K562 (cell line): ENCODE measurements at regions not wholly inside any gene's neighbourhood (a gene's known extent, or its start where the extent isn't known, plus 50 kb on each side); places are given as distances from the start of the nearest gene placed in this dataset.

Experiments
- CBX5 ChIP-seq: IDR thresholded peaks from 2 replicates; pipeline ENCODE4 v1.6.1; 2014; ENCODE audit warnings: low read depth, borderline replicate concordance
- CCAR2 ChIP-seq: fragments of 200-400 bp; formaldehyde crosslinking; IDR thresholded peaks from 2 replicates; pipeline ENCODE4 v1.6.1; 2017; ENCODE audit warnings: mild to moderate bottlenecking, low read depth, low read length
- CTCF ChIP-seq, 3 experiments: IDR thresholded peaks in 2 of 3; conservative IDR thresholded peaks in 1 of 3; 2 replicates each; pipeline ENCODE4 v1.5.1; 2011 to 2012; ENCODE audit warnings: low read length in 3 of 3, mild to moderate bottlenecking in 3 of 3, control low read depth in 2 of 3, improper control_type of control experiment in 1 of 3, inconsistent platforms in 1 of 3, low read depth in 1 of 3, mixed read lengths in 1 of 3, moderate library complexity in 1 of 3; ENCODE audit not compliant: insufficient read depth in 2 of 3
- EGR1 ChIP-seq: fragments of 450-650 bp; conservative IDR thresholded peaks from 2 replicates; pipeline ENCODE4 v1.6.1; 2017; ENCODE audit warnings: mild to moderate bottlenecking
- HNRNPLL ChIP-seq: fragments of 200-400 bp; formaldehyde crosslinking; IDR thresholded peaks from 2 replicates; pipeline ENCODE4 v1.6.1; 2017; ENCODE audit warnings: low read length, low read depth, mild to moderate bottlenecking; ENCODE audit not compliant: poor library complexity, severe bottlenecking
- NBN ChIP-seq: fragments of 450-650 bp; IDR thresholded peaks from 2 replicates; pipeline ENCODE4 v1.6.1; 2016; ENCODE audit warnings: low read depth, mild to moderate bottlenecking
- OTX1 ChIP-seq: fragments of 450-650 bp; formaldehyde crosslinking; IDR thresholded peaks from 2 replicates; pipeline ENCODE4 v1.4.0; 2022; ENCODE audit warnings: mild to moderate bottlenecking
- PHB ChIP-seq: fragments of 250-450 bp; sonication (Bioruptor Pico); IDR thresholded peaks from 2 replicates; pipeline ENCODE4 v1.5.0; 2021
- SETDB1 ChIP-seq: IDR thresholded peaks from one replicate; pipeline ENCODE4 v1.6.1; 2012; ENCODE audit warnings: low read length, control low read depth, inconsistent platforms
- TCF7 ChIP-seq: sonication (generic); IDR thresholded peaks from 2 replicates; pipeline ENCODE4 v1.6.1; 2016; ENCODE audit warnings: antibody characterized with exemption, borderline replicate concordance
- ZEB2 ChIP-seq: fragments of 450-650 bp; IDR thresholded peaks from 2 replicates; pipeline ENCODE4 v1.6.1; 2016
- TF ChIP-seq, protein P1 (sequence below), 2 experiments: fragments of 450-650 bp; formaldehyde crosslinking in 1 of 2; IDR thresholded peaks; 2 replicates each; pipeline versions ENCODE4 v1.4.0 to v1.6.1; 2014 to 2020; ENCODE audit warnings: mild to moderate bottlenecking in 2 of 2, borderline replicate concordance in 1 of 2, low read depth in 1 of 2

GRCh38 chr20:17819395-17820093 is 119.8 kb downstream of the BANF2 start:
- TF ChIP-seq TCF7 (no peak), HNRNPLL (no peak), CTCF (IDR thresholded peaks at IDR 0.05 in 2 of 3, conservative IDR thresholded peaks at IDR 0.05 in 1 of 3; ENCODE audit: insufficient read depth in 2 of 3, low read depth in 1 of 3, low read length in 3 of 3) (no peak), CCAR2 (no peak), NBN (no peak), OTX1 (CRISPR knock-in tag) (no peak), SETDB1 (no peak), ZEB2 (no peak), PHB (CRISPR knock-in tag) (no peak), EGR1 (no peak), CBX5 (no peak)
- TF ChIP-seq, protein P1, sequence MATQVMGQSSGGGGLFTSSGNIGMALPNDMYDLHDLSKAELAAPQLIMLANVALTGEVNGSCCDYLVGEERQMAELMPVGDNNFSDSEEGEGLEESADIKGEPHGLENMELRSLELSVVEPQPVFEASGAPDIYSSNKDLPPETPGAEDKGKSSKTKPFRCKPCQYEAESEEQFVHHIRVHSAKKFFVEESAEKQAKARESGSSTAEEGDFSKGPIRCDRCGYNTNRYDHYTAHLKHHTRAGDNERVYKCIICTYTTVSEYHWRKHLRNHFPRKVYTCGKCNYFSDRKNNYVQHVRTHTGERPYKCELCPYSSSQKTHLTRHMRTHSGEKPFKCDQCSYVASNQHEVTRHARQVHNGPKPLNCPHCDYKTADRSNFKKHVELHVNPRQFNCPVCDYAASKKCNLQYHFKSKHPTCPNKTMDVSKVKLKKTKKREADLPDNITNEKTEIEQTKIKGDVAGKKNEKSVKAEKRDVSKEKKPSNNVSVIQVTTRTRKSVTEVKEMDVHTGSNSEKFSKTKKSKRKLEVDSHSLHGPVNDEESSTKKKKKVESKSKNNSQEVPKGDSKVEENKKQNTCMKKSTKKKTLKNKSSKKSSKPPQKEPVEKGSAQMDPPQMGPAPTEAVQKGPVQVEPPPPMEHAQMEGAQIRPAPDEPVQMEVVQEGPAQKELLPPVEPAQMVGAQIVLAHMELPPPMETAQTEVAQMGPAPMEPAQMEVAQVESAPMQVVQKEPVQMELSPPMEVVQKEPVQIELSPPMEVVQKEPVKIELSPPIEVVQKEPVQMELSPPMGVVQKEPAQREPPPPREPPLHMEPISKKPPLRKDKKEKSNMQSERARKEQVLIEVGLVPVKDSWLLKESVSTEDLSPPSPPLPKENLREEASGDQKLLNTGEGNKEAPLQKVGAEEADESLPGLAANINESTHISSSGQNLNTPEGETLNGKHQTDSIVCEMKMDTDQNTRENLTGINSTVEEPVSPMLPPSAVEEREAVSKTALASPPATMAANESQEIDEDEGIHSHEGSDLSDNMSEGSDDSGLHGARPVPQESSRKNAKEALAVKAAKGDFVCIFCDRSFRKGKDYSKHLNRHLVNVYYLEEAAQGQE (IDR thresholded peaks at IDR 0.05; ENCODE audit: borderline replicate concordance): no peak
- TF ChIP-seq, protein P1 (CRISPR knock-in tag; IDR thresholded peaks at IDR 0.05; ENCODE audit: low read depth): no peak
